K562 (cell line): ENCODE measurements at regions not wholly inside any gene's neighbourhood (a gene's known extent, or its start where the extent isn't known, plus 50 kb on each side); places are given as distances from the start of the nearest gene placed in this dataset.

Experiments used
- ATAC-seq: fragments of 200-7000 bp; cut with Tn5 transposase; 3 replicates; pipeline ENCODE4 v1.9.1; 2020; ENCODE audit warnings: moderate library complexity
- BruUV-seq: library from RNA; stranded (reverse); fragments of 400-500 nt; replicated peaks from 2 replicates; lab custom pipeline; 2021; lab: Mats Ljungman, UMichigan
- CTCF ChIA-PET: fragments of 300-600 bp; formaldehyde crosslinking; extraction: SDS; loops from one replicate; lab custom pipeline; 2021; ENCODE audit warnings: low intra/inter-chr PET ratio; lab: Yijun Ruan, JAX
- POLR2A ChIA-PET: fragments of 300-600, 350-650 bp; sonication (Branson Sonifier 250); formaldehyde crosslinking; extraction: SDS; loops from one replicate; lab custom pipeline; 2021; ENCODE audit warnings: antibody characterized with exemption, inconsistent platforms; lab: Yijun Ruan, JAX
- DNase-seq, 4 experiments: peaks; one replicate each; pipeline versions ENCODE4 v3.0.0 to v3.0.0-alpha.2; 2011 to 2018; ENCODE audit warnings: low spot score in 3 of 4, mixed read lengths in 3 of 4; ENCODE audit errors: extremely low read depth in 1 of 4
- FAIRE-seq: peaks from 2 replicates; lab custom pipeline; 2011; peaks lifted over from hg19 to GRCh38; lab: Jason Lieb, UNC
- H2AFZ ChIP-seq: 2 replicates; pipeline ENCODE4 v1.6.0; 2011; ENCODE audit warnings: low read depth, low read length, control low read depth, inconsistent platforms
- H3K27ac ChIP-seq: fragments of 200-600 bp; 3 replicates; pipeline ENCODE4 v1.8.0; 2011; ENCODE audit warnings: low read depth, mild to moderate bottlenecking, control low read depth, inconsistent platforms, low read length, moderate library complexity, mixed read lengths; ENCODE audit errors: extremely low read depth
- H3K27me3 ChIP-seq, 2 experiments: fragments of 300-600 bp in 1 of 2; 2 replicates in 1 of 2; 3 replicates in 1 of 2; pipeline versions ENCODE4 v1.6.0 to v1.8.0; 2011; ENCODE audit warnings: inconsistent platforms in 2 of 2, low read length in 2 of 2, mild to moderate bottlenecking in 1 of 2, mixed read lengths in 1 of 2, moderate library complexity in 1 of 2; ENCODE audit not compliant: control insufficient read depth in 2 of 2, insufficient read depth in 2 of 2
- H3K36me3 ChIP-seq: fragments of 300-600 bp; 3 replicates; pipeline ENCODE4 v1.8.0; 2011; ENCODE audit warnings: mild to moderate bottlenecking, low read length, inconsistent platforms; ENCODE audit not compliant: control insufficient read depth, insufficient read depth
- H3K4me1 ChIP-seq, 2 experiments: fragments of 200-600 bp in 1 of 2; replicated peaks in 1 of 2; 2 replicates in 1 of 2; 3 replicates in 1 of 2; pipeline versions ENCODE4 v1.5.1 to v1.8.0; 2011; ENCODE audit warnings: inconsistent platforms in 2 of 2, low read length in 2 of 2, mild to moderate bottlenecking in 1 of 2, mixed read lengths in 1 of 2, moderate library complexity in 1 of 2; ENCODE audit not compliant: control insufficient read depth in 2 of 2, insufficient read depth in 2 of 2
- H3K4me2 ChIP-seq: 2 replicates; pipeline ENCODE4 v1.6.1; 2011; ENCODE audit warnings: low read length, control low read depth, inconsistent platforms, mixed read lengths; ENCODE audit not compliant: insufficient read depth
- H3K4me3 ChIP-seq: fragments of 200-600 bp; sonication (generic), shearing (Covaris generic); 2 replicates; pipeline ENCODE4 v1.5.1; 2016; ENCODE audit warnings: control low read depth, inconsistent platforms
- H3K79me2 ChIP-seq: fragments of 200-600 bp; 3 replicates; pipeline ENCODE4 v1.8.0; 2011; ENCODE audit warnings: low read length, inconsistent platforms; ENCODE audit not compliant: control insufficient read depth, insufficient read depth
- H3K9ac ChIP-seq, 2 experiments: 2 replicates each; pipeline versions ENCODE4 v1.6.0 to v1.6.1; 2011; ENCODE audit warnings: low read depth in 2 of 2, low read length in 2 of 2, control low read depth in 1 of 2, inconsistent platforms in 1 of 2, mild to moderate bottlenecking in 1 of 2, mixed read lengths in 1 of 2; ENCODE audit not compliant: insufficient read depth in 1 of 2
- H3K9me1 ChIP-seq: one replicate; pipeline ENCODE4 v1.6.0; 2011; ENCODE audit warnings: inconsistent platforms, mild to moderate bottlenecking, low read length, moderate library complexity; ENCODE audit not compliant: control insufficient read depth, insufficient read depth
- H3K9me3 ChIP-seq: replicated peaks from 2 replicates; pipeline ENCODE4 v1.5.1; 2011; ENCODE audit warnings: low read depth, low read length, inconsistent platforms; ENCODE audit not compliant: control insufficient read depth, insufficient read depth
- H4K20me1 ChIP-seq: replicated peaks from 2 replicates; pipeline ENCODE4 v1.6.1; 2011; ENCODE audit warnings: low read length, inconsistent platforms, mixed read lengths; ENCODE audit not compliant: control insufficient read depth, insufficient read depth
- ASH1L ChIP-seq: fragments of 450-650 bp; IDR thresholded peaks from 2 replicates; pipeline ENCODE4 v1.6.1; 2018; ENCODE audit warnings: borderline replicate concordance, mild to moderate bottlenecking, low read depth; ENCODE audit not compliant: partially characterized antibody
- CC2D1A ChIP-seq: fragments of 450-650 bp; IDR thresholded peaks from 2 replicates; pipeline ENCODE4 v1.6.1; 2017; ENCODE audit warnings: mild to moderate bottlenecking
- CXXC5 ChIP-seq: fragments of 250-450 bp; sonication (Bioruptor Pico); IDR thresholded peaks from 2 replicates; pipeline ENCODE4 v1.8.0; 2022; ENCODE audit warnings: inconsistent platforms, mild to moderate bottlenecking, moderate library complexity
- EGR1 ChIP-seq: fragments of 450-650 bp; conservative IDR thresholded peaks from 2 replicates; pipeline ENCODE4 v1.6.1; 2017; ENCODE audit warnings: mild to moderate bottlenecking
- KDM5B ChIP-seq: fragments of 200-600 bp; sonication (generic); IDR thresholded peaks from 2 replicates; pipeline ENCODE4 v1.6.1; 2012; ENCODE audit warnings: low read depth, mild to moderate bottlenecking, moderate library complexity, low read length, control low read depth, inconsistent platforms; ENCODE audit not compliant: insufficient replicate concordance
- RBM15 ChIP-seq: fragments of 200-400 bp; formaldehyde crosslinking; IDR thresholded peaks from 2 replicates; pipeline ENCODE4 v1.6.1; 2018; ENCODE audit warnings: mild to moderate bottlenecking, low read length, moderate library complexity; ENCODE audit not compliant: insufficient read depth
- SRSF1 ChIP-seq: fragments of 200-400 bp; formaldehyde crosslinking; IDR thresholded peaks from 2 replicates; pipeline ENCODE4 v1.6.1; 2017; ENCODE audit warnings: mild to moderate bottlenecking, low read depth, low read length, moderate library complexity
- U2AF2 ChIP-seq: fragments of 200-400 bp; formaldehyde crosslinking; optimal IDR thresholded peaks from 2 replicates; pipeline ENCODE3; 2017; ENCODE audit warnings: low read depth, mild to moderate bottlenecking, low read length
- ZKSCAN8 ChIP-seq: fragments of 200-800 bp; sonication (Bioruptor generic); IDR thresholded peaks from 2 replicates; pipeline ENCODE4 v1.6.1; 2016; ENCODE audit warnings: missing genetic modification characterization, missing compliant biosample characterization
- ZSCAN29 ChIP-seq: fragments of 450-650 bp; IDR thresholded peaks from 2 replicates; pipeline ENCODE4 v1.6.1; 2017
- WGBS: fragments of 100-300 bp; shearing (Covaris generic); methylation state at CpG from one replicate; pipeline ENCODE4 v1.1.6; 2016; ENCODE audit warnings: low coverage, mixed read lengths; ENCODE audit not compliant: insufficient coverage; ENCODE audit errors: missing lambda C conversion rate; 5-methylcytosine and 5-hydroxymethylcytosine counted together
- in situ Hi-C: fragments of 300-500 bp; cut with MboI; formaldehyde crosslinking; loops from 4 replicates; pipeline ENCODE4 v1.15.0; 2018; ENCODE audit warnings: inconsistent platforms, mixed read lengths
- intact Hi-C: fragments of 100-400 bp; cut with micrococcal nuclease; formaldehyde crosslinking; loops from 2 replicates; pipeline ENCODE4 v1.14.2; 2022
- TF ChIP-seq, protein P1 (sequence below): fragments of 250-450 bp; sonication (Bioruptor Pico); IDR thresholded peaks from 2 replicates; pipeline ENCODE4 v1.8.0; 2022; ENCODE audit warnings: inconsistent platforms, mild to moderate bottlenecking, moderate library complexity, borderline replicate concordance
- TF ChIP-seq, protein P2 (sequence below), 2 experiments: fragments of 450-650 bp in 1 of 2; IDR thresholded peaks; 2 replicates each; pipeline ENCODE4 v1.6.1; 2011 to 2017; ENCODE audit warnings: low read depth in 2 of 2, antibody characterized with exemption in 1 of 2, borderline replicate concordance in 1 of 2, low read length in 1 of 2, mild to moderate bottlenecking in 1 of 2, mixed read lengths in 1 of 2; ENCODE audit not compliant: control insufficient read depth in 1 of 2
- TF ChIP-seq, protein P3 (sequence below): IDR thresholded peaks from 2 replicates; pipeline ENCODE4 v1.6.1; 2011; ENCODE audit warnings: borderline replicate concordance, low read depth, mild to moderate bottlenecking, moderate library complexity, low read length; ENCODE audit not compliant: insufficient read depth, poor library complexity, severe bottlenecking
- TF ChIP-seq, protein P4 (sequence below): fragments of 250-450 bp; sonication (Bioruptor Pico); IDR thresholded peaks from 2 replicates; pipeline ENCODE4 v1.8.0; 2022; ENCODE audit warnings: inconsistent platforms

DNA sequence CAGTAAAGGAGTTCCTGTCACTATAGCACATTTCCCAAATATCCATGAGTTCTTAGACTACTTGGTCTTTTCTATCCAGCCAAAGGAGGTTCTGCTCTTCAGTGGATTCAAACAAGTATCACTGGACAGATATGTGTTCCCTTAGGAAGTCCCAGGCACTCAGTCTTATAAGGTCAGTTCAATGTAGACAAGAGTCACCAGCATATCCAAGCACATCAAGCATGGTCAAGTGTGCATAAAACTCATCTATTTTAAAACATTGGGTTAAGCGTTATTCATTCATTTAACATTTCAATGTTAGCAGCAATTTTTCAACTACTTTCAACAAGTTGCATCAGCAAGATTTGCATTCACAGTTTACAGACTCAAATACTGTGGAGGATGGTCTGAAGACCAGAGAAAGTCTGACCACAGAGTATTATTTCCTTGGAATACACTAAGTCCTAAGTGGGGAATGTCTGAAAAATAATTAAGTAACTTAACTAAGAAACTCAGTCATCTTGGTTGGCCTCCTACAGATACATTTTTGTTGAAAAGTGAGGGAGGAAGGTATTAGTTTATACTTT is 630.5 kb upstream of the IGFBP7 start:
- 7% methylated on average over 1 of the region's 1 CpG for WGBS
- BruUV-seq: no TSS peak
- ChIA-PET CTCF (no interaction called here), POLR2A (no interaction called here)
- Histone ChIP-seq H3K4me1 (no peaks in the 10 kb centered on the region), H3K27ac (no peak overlapping the region), H3K4me2 (no peak overlapping the region), H3K36me3 (no peaks in the 10 kb centered on the region), H3K27me3 (no peaks in the 10 kb centered on the region), H3K79me2 (no peaks in the 10 kb centered on the region), H2AFZ (no peak overlapping the region), H4K20me1 (no peaks in the 10 kb centered on the region), H3K4me3 (no peak overlapping the region), H3K9me1 (no peaks in the 10 kb centered on the region), H3K9ac (no peak overlapping the region), H3K9me3 (no peaks in the 10 kb centered on the region)
- intact Hi-C loops: no loop called here
- in situ Hi-C loops: no loop called here
- ATAC-seq (no peak), FAIRE-seq (no peak), DNase-seq (no peak)
- TF ChIP-seq CC2D1A (no peak), ZSCAN29 (no peak), CXXC5 (CRISPR knock-in tag) (no peak), EGR1 (no peak), ZKSCAN8 (CRISPR knock-in tag) (no peak), U2AF2 (no peak), ASH1L (no peak), SRSF1 (no peak), RBM15 (no peak), KDM5B (no peak)
- TF ChIP-seq, protein P1, sequence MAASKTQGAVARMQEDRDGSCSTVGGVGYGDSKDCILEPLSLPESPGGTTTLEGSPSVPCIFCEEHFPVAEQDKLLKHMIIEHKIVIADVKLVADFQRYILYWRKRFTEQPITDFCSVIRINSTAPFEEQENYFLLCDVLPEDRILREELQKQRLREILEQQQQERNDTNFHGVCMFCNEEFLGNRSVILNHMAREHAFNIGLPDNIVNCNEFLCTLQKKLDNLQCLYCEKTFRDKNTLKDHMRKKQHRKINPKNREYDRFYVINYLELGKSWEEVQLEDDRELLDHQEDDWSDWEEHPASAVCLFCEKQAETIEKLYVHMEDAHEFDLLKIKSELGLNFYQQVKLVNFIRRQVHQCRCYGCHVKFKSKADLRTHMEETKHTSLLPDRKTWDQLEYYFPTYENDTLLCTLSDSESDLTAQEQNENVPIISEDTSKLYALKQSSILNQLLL: no peak
- TF ChIP-seq, protein P2, sequence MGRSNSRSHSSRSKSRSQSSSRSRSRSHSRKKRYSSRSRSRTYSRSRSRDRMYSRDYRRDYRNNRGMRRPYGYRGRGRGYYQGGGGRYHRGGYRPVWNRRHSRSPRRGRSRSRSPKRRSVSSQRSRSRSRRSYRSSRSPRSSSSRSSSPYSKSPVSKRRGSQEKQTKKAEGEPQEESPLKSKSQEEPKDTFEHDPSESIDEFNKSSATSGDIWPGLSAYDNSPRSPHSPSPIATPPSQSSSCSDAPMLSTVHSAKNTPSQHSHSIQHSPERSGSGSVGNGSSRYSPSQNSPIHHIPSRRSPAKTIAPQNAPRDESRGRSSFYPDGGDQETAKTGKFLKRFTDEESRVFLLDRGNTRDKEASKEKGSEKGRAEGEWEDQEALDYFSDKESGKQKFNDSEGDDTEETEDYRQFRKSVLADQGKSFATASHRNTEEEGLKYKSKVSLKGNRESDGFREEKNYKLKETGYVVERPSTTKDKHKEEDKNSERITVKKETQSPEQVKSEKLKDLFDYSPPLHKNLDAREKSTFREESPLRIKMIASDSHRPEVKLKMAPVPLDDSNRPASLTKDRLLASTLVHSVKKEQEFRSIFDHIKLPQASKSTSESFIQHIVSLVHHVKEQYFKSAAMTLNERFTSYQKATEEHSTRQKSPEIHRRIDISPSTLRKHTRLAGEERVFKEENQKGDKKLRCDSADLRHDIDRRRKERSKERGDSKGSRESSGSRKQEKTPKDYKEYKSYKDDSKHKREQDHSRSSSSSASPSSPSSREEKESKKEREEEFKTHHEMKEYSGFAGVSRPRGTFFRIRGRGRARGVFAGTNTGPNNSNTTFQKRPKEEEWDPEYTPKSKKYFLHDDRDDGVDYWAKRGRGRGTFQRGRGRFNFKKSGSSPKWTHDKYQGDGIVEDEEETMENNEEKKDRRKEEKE (IDR thresholded peaks at IDR 0.05; ENCODE audit: borderline replicate concordance in 1 of 2, control insufficient read depth in 1 of 2, low read depth in 2 of 2, low read length in 1 of 2): no peak
- TF ChIP-seq, protein P3, sequence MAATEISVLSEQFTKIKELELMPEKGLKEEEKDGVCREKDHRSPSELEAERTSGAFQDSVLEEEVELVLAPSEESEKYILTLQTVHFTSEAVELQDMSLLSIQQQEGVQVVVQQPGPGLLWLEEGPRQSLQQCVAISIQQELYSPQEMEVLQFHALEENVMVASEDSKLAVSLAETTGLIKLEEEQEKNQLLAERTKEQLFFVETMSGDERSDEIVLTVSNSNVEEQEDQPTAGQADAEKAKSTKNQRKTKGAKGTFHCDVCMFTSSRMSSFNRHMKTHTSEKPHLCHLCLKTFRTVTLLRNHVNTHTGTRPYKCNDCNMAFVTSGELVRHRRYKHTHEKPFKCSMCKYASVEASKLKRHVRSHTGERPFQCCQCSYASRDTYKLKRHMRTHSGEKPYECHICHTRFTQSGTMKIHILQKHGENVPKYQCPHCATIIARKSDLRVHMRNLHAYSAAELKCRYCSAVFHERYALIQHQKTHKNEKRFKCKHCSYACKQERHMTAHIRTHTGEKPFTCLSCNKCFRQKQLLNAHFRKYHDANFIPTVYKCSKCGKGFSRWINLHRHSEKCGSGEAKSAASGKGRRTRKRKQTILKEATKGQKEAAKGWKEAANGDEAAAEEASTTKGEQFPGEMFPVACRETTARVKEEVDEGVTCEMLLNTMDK: no peak
- TF ChIP-seq, protein P4, sequence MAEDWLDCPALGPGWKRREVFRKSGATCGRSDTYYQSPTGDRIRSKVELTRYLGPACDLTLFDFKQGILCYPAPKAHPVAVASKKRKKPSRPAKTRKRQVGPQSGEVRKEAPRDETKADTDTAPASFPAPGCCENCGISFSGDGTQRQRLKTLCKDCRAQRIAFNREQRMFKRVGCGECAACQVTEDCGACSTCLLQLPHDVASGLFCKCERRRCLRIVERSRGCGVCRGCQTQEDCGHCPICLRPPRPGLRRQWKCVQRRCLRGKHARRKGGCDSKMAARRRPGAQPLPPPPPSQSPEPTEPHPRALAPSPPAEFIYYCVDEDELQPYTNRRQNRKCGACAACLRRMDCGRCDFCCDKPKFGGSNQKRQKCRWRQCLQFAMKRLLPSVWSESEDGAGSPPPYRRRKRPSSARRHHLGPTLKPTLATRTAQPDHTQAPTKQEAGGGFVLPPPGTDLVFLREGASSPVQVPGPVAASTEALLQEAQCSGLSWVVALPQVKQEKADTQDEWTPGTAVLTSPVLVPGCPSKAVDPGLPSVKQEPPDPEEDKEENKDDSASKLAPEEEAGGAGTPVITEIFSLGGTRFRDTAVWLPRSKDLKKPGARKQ (CRISPR knock-in tag): no peak
